ENCODE measurements at regions not wholly inside any gene's neighbourhood (a gene's known extent, or its start where the extent isn't known, plus 50 kb on each side); places are given as distances from the start of the nearest gene placed in this dataset.

DNA sequence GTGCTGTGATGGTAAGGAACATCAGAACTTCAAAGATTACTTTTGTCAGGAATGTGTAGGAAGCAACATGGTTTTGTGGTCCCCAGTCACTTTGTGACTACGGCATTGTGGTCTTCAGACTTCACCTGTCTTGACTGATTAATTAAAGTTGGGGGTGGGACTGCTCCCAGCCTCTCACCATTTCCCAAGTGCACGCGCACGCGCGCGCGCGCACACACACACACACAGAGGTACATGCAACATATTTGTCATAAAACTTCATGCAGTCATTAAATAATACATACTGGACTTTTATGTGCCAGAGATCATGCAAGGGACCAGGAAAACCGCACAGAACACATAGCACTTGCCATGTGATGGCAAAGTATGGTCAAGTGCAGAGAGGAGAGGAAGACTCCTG lies 181.2 kb downstream of the EVX1 start:
- Histone ChIP-seq H3K36me3 (no peaks in the 10 kb centered on the region), H3K27me3 (no peaks in the 10 kb centered on the region), H3K4me1 (no peaks in the 10 kb centered on the region), H3K27ac (no peak overlapping the region), H3K4me3 (no peak overlapping the region), H3K9me3 (peaks cover 0 to 10% (median 0%) of the 10 kb centered on the region in 4 donors)
- WGBS, 2 donors, result 94% methylated on average over 10 of the region's 10 CpGs
- no peak for TF ChIP-seq POLR2A (IDR thresholded peaks at IDR 0.05)
- TF ChIP-seq, protein P1, sequence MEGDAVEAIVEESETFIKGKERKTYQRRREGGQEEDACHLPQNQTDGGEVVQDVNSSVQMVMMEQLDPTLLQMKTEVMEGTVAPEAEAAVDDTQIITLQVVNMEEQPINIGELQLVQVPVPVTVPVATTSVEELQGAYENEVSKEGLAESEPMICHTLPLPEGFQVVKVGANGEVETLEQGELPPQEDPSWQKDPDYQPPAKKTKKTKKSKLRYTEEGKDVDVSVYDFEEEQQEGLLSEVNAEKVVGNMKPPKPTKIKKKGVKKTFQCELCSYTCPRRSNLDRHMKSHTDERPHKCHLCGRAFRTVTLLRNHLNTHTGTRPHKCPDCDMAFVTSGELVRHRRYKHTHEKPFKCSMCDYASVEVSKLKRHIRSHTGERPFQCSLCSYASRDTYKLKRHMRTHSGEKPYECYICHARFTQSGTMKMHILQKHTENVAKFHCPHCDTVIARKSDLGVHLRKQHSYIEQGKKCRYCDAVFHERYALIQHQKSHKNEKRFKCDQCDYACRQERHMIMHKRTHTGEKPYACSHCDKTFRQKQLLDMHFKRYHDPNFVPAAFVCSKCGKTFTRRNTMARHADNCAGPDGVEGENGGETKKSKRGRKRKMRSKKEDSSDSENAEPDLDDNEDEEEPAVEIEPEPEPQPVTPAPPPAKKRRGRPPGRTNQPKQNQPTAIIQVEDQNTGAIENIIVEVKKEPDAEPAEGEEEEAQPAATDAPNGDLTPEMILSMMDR (IDR thresholded peaks at IDR 0.05), result no peak
- TF ChIP-seq EP300 (IDR thresholded peaks at IDR 0.05), result no peak
- DNase-seq (ENCODE audit: low spot score in 2 of 2), result no peak

DNA sequence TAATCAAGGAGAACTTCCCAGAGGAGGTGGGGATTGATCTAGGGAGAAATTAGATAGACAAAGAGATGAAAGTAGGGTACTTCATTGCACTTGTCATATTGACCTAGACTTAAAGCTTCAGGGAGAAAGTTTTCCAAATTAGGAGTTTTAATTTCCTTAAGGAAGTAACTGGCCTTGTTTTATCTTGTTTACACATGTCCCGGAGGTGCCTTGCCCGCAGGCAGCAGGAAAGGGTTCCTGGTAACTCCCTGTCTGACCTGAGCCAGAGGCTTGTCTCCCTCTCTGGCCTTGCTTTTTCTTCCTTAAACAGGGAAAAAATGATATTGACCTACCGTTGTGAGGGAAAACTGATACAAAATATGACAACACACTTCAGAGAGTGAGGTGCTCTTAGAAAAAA lies 181.6 kb downstream of the EVX1 start:
- Histone ChIP-seq H3K27me3 (no peaks in the 10 kb centered on the region), H3K4me1 (no peaks in the 10 kb centered on the region), H3K4me3 (no peak overlapping the region), H3K36me3 (no peaks in the 10 kb centered on the region), H3K27ac (no peak overlapping the region), H3K9me3 (peaks cover 0 to 10% (median 0%) of the 10 kb centered on the region in 4 donors)
- DNase-seq (ENCODE audit: low spot score in 2 of 2), result no peak
- 48 to 49% methylated on average over 3 of the region's 3 CpGs for WGBS, 2 donors
- TF ChIP-seq EP300 (IDR thresholded peaks at IDR 0.05), result no peak

DNA sequence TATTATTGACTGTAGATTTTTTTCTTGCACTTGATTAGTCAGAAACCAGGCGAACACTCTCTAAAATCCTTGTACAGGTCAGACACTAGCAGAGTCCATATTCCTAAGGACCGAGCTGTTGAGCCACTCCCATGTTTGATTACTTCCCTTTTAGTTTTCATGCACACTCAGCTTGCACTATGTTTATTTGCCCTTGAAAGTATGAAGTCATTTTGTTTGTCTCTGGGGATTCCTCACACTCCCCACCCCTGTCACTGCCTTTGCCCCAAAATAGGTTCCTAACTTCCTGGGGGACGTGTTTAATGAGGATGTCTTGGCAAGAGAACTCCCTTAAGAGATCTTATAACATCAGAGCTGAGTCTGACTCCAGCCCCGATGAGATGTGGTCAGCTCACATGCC lies 182.1 kb downstream of the EVX1 start:
- Histone ChIP-seq H3K36me3 (no peaks in the 10 kb centered on the region), H3K4me3 (no peak overlapping the region), H3K9me3 (peaks cover 0 to 10% (median 0%) of the 10 kb centered on the region in 4 donors), H3K27me3 (no peaks in the 10 kb centered on the region), H3K27ac (no peak overlapping the region), H3K4me1 (no peaks in the 10 kb centered on the region)
- TF ChIP-seq POLR2A (IDR thresholded peaks at IDR 0.05), result no peak
- TF ChIP-seq EP300 (IDR thresholded peaks at IDR 0.05), result no peak
- TF ChIP-seq, protein P1 (IDR thresholded peaks at IDR 0.05), result no peak
- no peak for DNase-seq (ENCODE audit: low spot score in 2 of 2)
- WGBS, 2 donors, result 40 to 45% methylated on average over 4 of the region's 4 CpGs

DNA sequence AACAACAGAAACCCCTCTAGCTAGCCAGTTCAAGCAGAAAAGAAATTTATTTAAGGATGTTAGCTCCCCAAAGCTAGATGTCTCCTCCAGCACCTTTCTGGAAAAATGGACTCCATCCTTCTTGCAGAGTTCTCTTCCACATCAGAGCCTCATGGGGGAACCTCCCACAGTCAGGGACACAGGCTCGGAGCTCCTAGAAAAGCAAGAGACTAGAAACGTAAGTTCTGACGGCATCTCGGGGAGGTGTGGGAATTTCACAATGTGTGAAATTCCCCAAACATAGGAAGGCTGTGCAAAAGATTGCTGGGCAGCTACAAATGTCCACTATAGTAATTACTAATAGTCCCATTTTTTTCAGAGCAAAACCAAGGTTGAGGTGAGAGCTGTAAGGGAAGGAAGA lies 184.8 kb downstream of the EVX1 start:
- no peaks in the 10 kb centered on the region for H3K4me1 ChIP-seq
- 81 to 82% methylated on average over 4 of the region's 4 CpGs for WGBS, 2 donors
- no peak for DNase-seq (ENCODE audit: low spot score in 2 of 2)

DNA sequence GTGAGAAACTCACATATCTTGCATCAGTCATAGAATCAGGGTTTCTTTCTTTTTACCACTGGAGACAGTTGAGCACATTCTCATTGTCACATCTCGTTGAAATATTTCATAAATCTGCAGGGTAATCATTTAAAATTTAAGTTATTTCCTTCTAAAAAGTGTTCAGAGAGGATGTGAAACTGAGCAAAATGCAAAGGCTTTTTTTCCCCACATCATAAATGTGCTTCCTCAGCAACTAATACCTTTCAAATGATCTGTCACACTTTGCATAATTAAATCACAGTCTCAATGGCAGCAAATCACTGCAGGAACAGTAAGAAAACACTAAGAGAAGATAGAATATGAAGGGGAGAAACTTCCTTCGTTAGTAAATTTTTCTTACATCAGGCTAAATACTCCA lies 187.5 kb downstream of the EVX1 start:
- 62 to 65% methylated on average over 2 of the region's 2 CpGs for WGBS, 2 donors
- DNase-seq (ENCODE audit: low spot score in 2 of 2), result no peak

More for the DNA sequence above, 184.8 kb downstream of the EVX1 start:
- Histone ChIP-seq H3K9me3 (peaks cover 0 to 10% (median 0%) of the 10 kb centered on the region in 4 donors), H3K4me3 (no peak overlapping the region), H3K36me3 (no peaks in the 10 kb centered on the region), H3K27me3 (no peaks in the 10 kb centered on the region), H3K27ac (no peak overlapping the region)
- TF ChIP-seq, protein P1 (IDR thresholded peaks at IDR 0.05), result no peak
- no peak for TF ChIP-seq EP300 (IDR thresholded peaks at IDR 0.05)
- TF ChIP-seq POLR2A (IDR thresholded peaks at IDR 0.05), result no peak

More for the DNA sequence above, 187.5 kb downstream of the EVX1 start:
- Histone ChIP-seq H3K36me3 (no peaks in the 10 kb centered on the region), H3K4me1 (no peaks in the 10 kb centered on the region), H3K27me3 (no peaks in the 10 kb centered on the region), H3K4me3 (no peak overlapping the region), H3K27ac (no peak overlapping the region), H3K9me3 (peaks cover 0 to 10% (median 0%) of the 10 kb centered on the region in 4 donors)
- TF ChIP-seq, protein P1 (IDR thresholded peaks at IDR 0.05), result no peak
- TF ChIP-seq EP300 (IDR thresholded peaks at IDR 0.05) (no peak), POLR2A (IDR thresholded peaks at IDR 0.05) (no peak)
